ENCODE measurements at regions not wholly inside any gene's neighbourhood (a gene's known extent, or its start where the extent isn't known, plus 50 kb on each side); places are given as distances from the start of the nearest gene placed in this dataset.
"Not testable (repeated sequence)": the region's sequence is repeated elsewhere in the genome, so short reads cannot be mapped to it uniquely, and the experiment has no call there.

- DNase-seq (ENCODE audit: low read depth in 2 of 2): no peak
Measured at GRCh38 chr14:101322223-101322622, 239.1 kb upstream of the DIO3 start.

GRCh38 chr14:101323111-101323510 lies 238.2 kb upstream of the DIO3 start:
- DNase-seq (ENCODE audit: low read depth in 2 of 2): no peak

GRCh38 chr14:101323614-101324235 lies 237.6 kb upstream of the DIO3 start:
- DNase-seq (ENCODE audit: low read depth in 2 of 2): not testable (repeated sequence)

GRCh38 chr14:101325319-101325718 lies 236.0 kb upstream of the DIO3 start:
- no peak for DNase-seq (ENCODE audit: low read depth in 2 of 2)

- DNase-seq (ENCODE audit: low read depth in 2 of 2): no peak
Measured at GRCh38 chr14:101328412-101329028, 232.8 kb upstream of the DIO3 start.

- no peak for DNase-seq (ENCODE audit: low read depth in 2 of 2)
Measured at GRCh38 chr14:101330416-101331140, 230.7 kb upstream of the DIO3 start.

GRCh38 chr14:101331141-101331525 lies 230.2 kb upstream of the DIO3 start:
- no peak for DNase-seq (ENCODE audit: low read depth in 2 of 2)

GRCh38 chr14:101331661-101332169 lies 229.6 kb upstream of the DIO3 start:
- DNase-seq (ENCODE audit: low read depth in 2 of 2): no peak

- no peak for DNase-seq (ENCODE audit: low read depth in 2 of 2)
Measured at GRCh38 chr14:101332281-101332680, 229.0 kb upstream of the DIO3 start.

GRCh38 chr14:101333335-101334280 lies 227.7 kb upstream of the DIO3 start:
- DNase-seq (ENCODE audit: low read depth in 2 of 2): no peak

GRCh38 chr14:101334656-101335055 lies 226.6 kb upstream of the DIO3 start:
- DNase-seq (ENCODE audit: low read depth in 2 of 2): no peak

- DNase-seq (ENCODE audit: low read depth in 2 of 2): no peak
Measured at GRCh38 chr14:101335061-101335661, 226.1 kb upstream of the DIO3 start.

- DNase-seq (ENCODE audit: low read depth in 2 of 2): no peak
Measured at GRCh38 chr14:101336183-101336582, 225.1 kb upstream of the DIO3 start.

GRCh38 chr14:101337053-101337452 lies 224.2 kb upstream of the DIO3 start:
- no peak for DNase-seq (ENCODE audit: low read depth in 2 of 2)

GRCh38 chr14:101340556-101340955 lies 220.7 kb upstream of the DIO3 start:
- no peak for DNase-seq (ENCODE audit: low read depth in 2 of 2)

GRCh38 chr14:101347893-101348777 lies 213.2 kb upstream of the DIO3 start:
- DNase-seq (ENCODE audit: low read depth in 2 of 2): no peak

- DNase-seq (ENCODE audit: low read depth in 2 of 2): no peak
Measured at GRCh38 chr14:101349108-101349507, 212.2 kb upstream of the DIO3 start.

GRCh38 chr14:101350021-101350420 lies 211.3 kb upstream of the DIO3 start:
- DNase-seq (ENCODE audit: low read depth in 2 of 2): no peak

- no peak for DNase-seq (ENCODE audit: low read depth in 2 of 2)
Measured at GRCh38 chr14:101350691-101351090, 210.6 kb upstream of the DIO3 start.

GRCh38 chr14:101351146-101351545 lies 210.1 kb upstream of the DIO3 start:
- DNase-seq (ENCODE audit: low read depth in 2 of 2): no peak

Measured in stimulated activated CD8-positive, alpha-beta memory T cell treated with anti-CD3 and anti-CD28 coated beads, Interleukin-2, amount 100 ng/mL, for 48 hours (primary cell).